Naive B cell (primary cell): ENCODE measurements at regions not wholly inside any gene's neighbourhood (a gene's known extent, or its start where the extent isn't known, plus 50 kb on each side); places are given as distances from the start of the nearest gene placed in this dataset.

Source experiments
- ATAC-seq, 2 donors: fragments of 150-1000 bp; cut with Tn5 transposase; 2 replicates each; pipeline ENCODE4 v1.10.0; 2021; ENCODE audit warnings: low read depth in 2 of 2, mild to moderate bottlenecking in 2 of 2, moderate library complexity in 2 of 2
- DNase-seq: peaks from one replicate; pipeline ENCODE4 v3.0.0; 2022
- H3K27ac Mint-ChIP-seq, 6 donors: one replicate each; pipeline ENCODE4 v1.8.0; 2020 to 2022; ENCODE audit warnings: mild to moderate bottlenecking in 6 of 6, mixed read lengths in 6 of 6, moderate library complexity in 5 of 6, inconsistent platforms in 2 of 6
- H3K27me3 Mint-ChIP-seq, 3 donors: one replicate each; pipeline ENCODE4 v1.8.0; 2021 to 2022; ENCODE audit warnings: mixed read lengths in 3 of 3, mild to moderate bottlenecking in 1 of 3
- H3K36me3 Mint-ChIP-seq, 2 donors: one replicate each; pipeline ENCODE4 v1.8.0; 2020 to 2022; ENCODE audit warnings: mixed read lengths in 2 of 2, inconsistent platforms in 1 of 2, mild to moderate bottlenecking in 1 of 2
- H3K4me1 Mint-ChIP-seq, 3 donors: one replicate each; pipeline ENCODE4 v1.8.0; 2020 to 2022; ENCODE audit warnings: mixed read lengths in 3 of 3, inconsistent platforms in 1 of 3, mild to moderate bottlenecking in 1 of 3, moderate library complexity in 1 of 3
- H3K4me3 Mint-ChIP-seq, 8 donors: one replicate each; pipeline ENCODE4 v1.8.0; 2020 to 2022; ENCODE audit warnings: mild to moderate bottlenecking in 8 of 8, mixed read lengths in 8 of 8, moderate library complexity in 8 of 8, inconsistent platforms in 2 of 8
- H3K9me3 Mint-ChIP-seq, 7 donors: one replicate each; pipeline ENCODE4 v1.8.0; 2020 to 2022; ENCODE audit warnings: mixed read lengths in 7 of 7, mild to moderate bottlenecking in 5 of 7, inconsistent platforms in 2 of 7, moderate library complexity in 1 of 7

- no peak overlapping the region for H3K27ac Mint-ChIP-seq
- H3K4me3 Mint-ChIP-seq, result no peak overlapping the region
- H3K36me3 Mint-ChIP-seq, result no peaks in the 10 kb centered on the region
- ATAC-seq (no peak), DNase-seq (no peak)
- no peaks in the 10 kb centered on the region for H3K4me1 Mint-ChIP-seq
- H3K9me3 Mint-ChIP-seq, result no peaks in the 10 kb centered on the region
- peaks cover 11 to 23% (median 22%) of the 10 kb centered on the region in 3 donors for H3K27me3 Mint-ChIP-seq
Measured at GRCh38 chr11:33646629-33647028, 54.0 kb downstream of the C11orf91 start.

GRCh38 chr11:33646168-33646567 lies 54.5 kb downstream of the C11orf91 start:
- DNase-seq (no peak), ATAC-seq (no peak)
- Mint-ChIP-seq H3K4me1 (no peaks in the 10 kb centered on the region), H3K4me3 (no peak overlapping the region), H3K36me3 (no peaks in the 10 kb centered on the region), H3K9me3 (no peaks in the 10 kb centered on the region), H3K27me3 (peaks cover 11 to 22% (median 20%) of the 10 kb centered on the region in 3 donors), H3K27ac (no peak overlapping the region)

GRCh38 chr11:33645686-33646085 lies 54.9 kb downstream of the C11orf91 start:
- Mint-ChIP-seq H3K27me3 (peaks cover 7 to 17% (median 15%) of the 10 kb centered on the region in 3 donors), H3K4me3 (no peak overlapping the region), H3K27ac (no peak overlapping the region), H3K9me3 (no peaks in the 10 kb centered on the region), H3K4me1 (no peaks in the 10 kb centered on the region), H3K36me3 (no peaks in the 10 kb centered on the region)
- ATAC-seq, result no peak
- no peak for DNase-seq

GRCh38 chr11:33643167-33643824 lies 57.3 kb downstream of the C11orf91 start:
- Mint-ChIP-seq H3K27me3 (peaks cover 7 to 18% (median 17%) of the 10 kb centered on the region in 3 donors), H3K4me1 (no peaks in the 10 kb centered on the region), H3K4me3 (no peak overlapping the region), H3K27ac (peak overlapping the region in 1 of 6 donors; percentile 17), H3K36me3 (no peaks in the 10 kb centered on the region), H3K9me3 (peaks cover 0 to 9% (median 8%) of the 10 kb centered on the region in 7 donors)
- no peak for ATAC-seq
- no peak for DNase-seq

GRCh38 chr11:33642461-33643166 lies 58.0 kb downstream of the C11orf91 start:
- DNase-seq, result no peak
- peak overlapping the region in 1 of 6 donors; percentile 17 for H3K27ac Mint-ChIP-seq
- ATAC-seq, result no peak
- H3K4me3 Mint-ChIP-seq, result no peak overlapping the region
- no peaks in the 10 kb centered on the region for H3K4me1 Mint-ChIP-seq
- H3K9me3 Mint-ChIP-seq, result peaks cover 4 to 13% (median 8%) of the 10 kb centered on the region in 7 donors
- H3K36me3 Mint-ChIP-seq, result no peaks in the 10 kb centered on the region
- peaks cover 7 to 24% (median 18%) of the 10 kb centered on the region in 3 donors for H3K27me3 Mint-ChIP-seq

- Mint-ChIP-seq H3K36me3 (no peaks in the 10 kb centered on the region), H3K4me3 (no peak overlapping the region), H3K27ac (no peak overlapping the region), H3K9me3 (peaks cover 4 to 13% (median 8%) of the 10 kb centered on the region in 7 donors), H3K27me3 (peaks cover 11 to 27% (median 26%) of the 10 kb centered on the region in 3 donors), H3K4me1 (no peaks in the 10 kb centered on the region)
- DNase-seq (no peak), ATAC-seq (no peak)
Measured at GRCh38 chr11:33640730-33641371, 59.8 kb downstream of the C11orf91 start.

- Mint-ChIP-seq H3K9me3 (peaks cover 4 to 13% (median 8%) of the 10 kb centered on the region in 7 donors), H3K4me3 (no peak overlapping the region), H3K36me3 (no peaks in the 10 kb centered on the region), H3K27ac (no peak overlapping the region), H3K4me1 (no peaks in the 10 kb centered on the region), H3K27me3 (peaks cover 9 to 36% (median 26%) of the 10 kb centered on the region in 3 donors)
- DNase-seq (no peak), ATAC-seq (no peak)
Measured at GRCh38 chr11:33638608-33639007, 62.0 kb downstream of the C11orf91 start.

GRCh38 chr11:33636104-33636503 lies 64.5 kb downstream of the C11orf91 start:
- H3K27ac Mint-ChIP-seq, result no peak overlapping the region
- H3K4me3 Mint-ChIP-seq, result no peak overlapping the region
- peaks cover 6 to 16% (median 11%) of the 10 kb centered on the region in 7 donors for H3K9me3 Mint-ChIP-seq
- DNase-seq, result no peak
- H3K27me3 Mint-ChIP-seq, result peaks cover 16 to 37% (median 27%) of the 10 kb centered on the region in 3 donors
- no peaks in the 10 kb centered on the region for H3K4me1 Mint-ChIP-seq
- ATAC-seq, result no peak
- peaks cover 0 to 6% of the 10 kb centered on the region in 2 donors for H3K36me3 Mint-ChIP-seq

- DNase-seq (no peak), ATAC-seq (no peak)
- H3K4me3 Mint-ChIP-seq, result no peak overlapping the region
- peaks cover 12 to 36% (median 26%) of the 10 kb centered on the region in 3 donors for H3K27me3 Mint-ChIP-seq
- H3K4me1 Mint-ChIP-seq, result no peaks in the 10 kb centered on the region
- no peak overlapping the region for H3K27ac Mint-ChIP-seq
- H3K9me3 Mint-ChIP-seq, result peaks cover 5 to 22% (median 16%) of the 10 kb centered on the region in 7 donors
- peaks cover 0 to 11% of the 10 kb centered on the region in 2 donors for H3K36me3 Mint-ChIP-seq
Measured at GRCh38 chr11:33635161-33635560, 65.5 kb downstream of the C11orf91 start.

GRCh38 chr11:33634291-33634834 lies 66.3 kb downstream of the C11orf91 start:
- DNase-seq, result no peak
- H3K4me3 Mint-ChIP-seq, result no peak overlapping the region
- H3K4me1 Mint-ChIP-seq, result no peaks in the 10 kb centered on the region
- H3K27ac Mint-ChIP-seq, result no peak overlapping the region
- H3K36me3 Mint-ChIP-seq, result peaks cover 0 to 11% of the 10 kb centered on the region in 2 donors
- peaks cover 12 to 33% (median 25%) of the 10 kb centered on the region in 3 donors for H3K27me3 Mint-ChIP-seq
- peaks cover 4 to 22% (median 16%) of the 10 kb centered on the region in 7 donors for H3K9me3 Mint-ChIP-seq
- ATAC-seq, result no peak

- ATAC-seq (no peak), DNase-seq (no peak)
- no peaks in the 10 kb centered on the region for H3K4me1 Mint-ChIP-seq
- H3K9me3 Mint-ChIP-seq, result peaks cover 4 to 17% (median 10%) of the 10 kb centered on the region in 7 donors
- H3K27me3 Mint-ChIP-seq, result peaks cover 12 to 33% (median 25%) of the 10 kb centered on the region in 3 donors
- no peak overlapping the region for H3K4me3 Mint-ChIP-seq
- no peak overlapping the region for H3K27ac Mint-ChIP-seq
- peaks cover 0 to 11% of the 10 kb centered on the region in 2 donors for H3K36me3 Mint-ChIP-seq
Measured at GRCh38 chr11:33633251-33634003, 67.2 kb downstream of the C11orf91 start.

- no peak overlapping the region for H3K4me3 Mint-ChIP-seq
- H3K36me3 Mint-ChIP-seq, result peaks cover 0 to 11% of the 10 kb centered on the region in 2 donors
- no peak for DNase-seq
- peaks cover 3 to 13% (median 9%) of the 10 kb centered on the region in 7 donors for H3K9me3 Mint-ChIP-seq
- ATAC-seq, result no peak
- peak overlapping the region in 1 of 6 donors; percentile 40 for H3K27ac Mint-ChIP-seq
- H3K27me3 Mint-ChIP-seq, result peaks cover 8 to 24% (median 18%) of the 10 kb centered on the region in 3 donors
- H3K4me1 Mint-ChIP-seq, result no peaks in the 10 kb centered on the region
Measured at GRCh38 chr11:33631749-33632091, 68.9 kb downstream of the C11orf91 start.
